Glutamatergic neuron (in vitro differentiated cells): ENCODE measurements at regions not wholly inside any gene's neighbourhood (a gene's known extent, or its start where the extent isn't known, plus 50 kb on each side); places are given as distances from the start of the nearest gene placed in this dataset.

Experiments
- DNase-seq: peaks from one replicate; pipeline ENCODE4 v3.0.0; 2022
- H3K27ac Mint-ChIP-seq: one replicate; pipeline ENCODE4 v1.8.0; 2020; ENCODE audit warnings: mild to moderate bottlenecking, mixed read lengths, inconsistent platforms; ENCODE audit not compliant: unreplicated experiment
- H3K27me3 Mint-ChIP-seq: one replicate; pipeline ENCODE4 v1.8.0; 2020; ENCODE audit warnings: mild to moderate bottlenecking, moderate library complexity, mixed read lengths, inconsistent platforms; ENCODE audit not compliant: unreplicated experiment
- H3K36me3 Mint-ChIP-seq: one replicate; pipeline ENCODE4 v1.8.0; 2020; ENCODE audit warnings: mild to moderate bottlenecking, mixed read lengths, inconsistent platforms; ENCODE audit not compliant: unreplicated experiment
- H3K4me1 Mint-ChIP-seq: one replicate; pipeline ENCODE4 v1.8.0; 2020; ENCODE audit warnings: mild to moderate bottlenecking, low read depth, mixed read lengths, inconsistent platforms; ENCODE audit not compliant: unreplicated experiment
- H3K4me3 Mint-ChIP-seq: one replicate; pipeline ENCODE4 v1.8.0; 2020; ENCODE audit warnings: mild to moderate bottlenecking, mixed read lengths, inconsistent platforms; ENCODE audit not compliant: unreplicated experiment
- H3K9me3 Mint-ChIP-seq: one replicate; pipeline ENCODE4 v1.8.0; 2020; ENCODE audit warnings: mild to moderate bottlenecking, moderate library complexity, mixed read lengths, inconsistent platforms; ENCODE audit not compliant: unreplicated experiment
- CTCF ChIP-seq: fragments of 200-600 bp; sonication (generic); IDR thresholded peaks from one replicate; pipeline ENCODE4 v1.5.0; 2021; ENCODE audit not compliant: partially characterized antibody, unreplicated experiment

GRCh38 chr11:111173221-111173620 lies 72.3 kb upstream of the POU2AF2 start:
- DNase-seq: no peak
- Mint-ChIP-seq H3K27ac (no peak overlapping the region), H3K27me3 (peaks cover 4% of the 10 kb centered on the region), H3K9me3 (no peaks in the 10 kb centered on the region), H3K36me3 (no peaks in the 10 kb centered on the region), H3K4me1 (no peaks in the 10 kb centered on the region), H3K4me3 (no peak overlapping the region)
- no peak for TF ChIP-seq CTCF

GRCh38 chr11:111172321-111172862 lies 73.1 kb upstream of the POU2AF2 start:
- no peak for DNase-seq
- H3K36me3 Mint-ChIP-seq: no peaks in the 10 kb centered on the region
- no peak overlapping the region for H3K27ac Mint-ChIP-seq
- no peaks in the 10 kb centered on the region for H3K4me1 Mint-ChIP-seq
- peaks cover 4% of the 10 kb centered on the region for H3K27me3 Mint-ChIP-seq
- no peaks in the 10 kb centered on the region for H3K9me3 Mint-ChIP-seq
- H3K4me3 Mint-ChIP-seq: no peak overlapping the region
- no peak for TF ChIP-seq CTCF

GRCh38 chr11:111170761-111171379 lies 74.7 kb upstream of the POU2AF2 start:
- Mint-ChIP-seq H3K9me3 (no peaks in the 10 kb centered on the region), H3K36me3 (no peaks in the 10 kb centered on the region), H3K27ac (no peak overlapping the region), H3K27me3 (no peaks in the 10 kb centered on the region), H3K4me3 (no peak overlapping the region), H3K4me1 (no peaks in the 10 kb centered on the region)
- DNase-seq: no peak
- TF ChIP-seq CTCF: no peak

GRCh38 chr11:111169367-111169766 lies 76.2 kb upstream of the POU2AF2 start:
- H3K4me3 Mint-ChIP-seq: no peak overlapping the region
- DNase-seq: no peak
- H3K4me1 Mint-ChIP-seq: no peaks in the 10 kb centered on the region
- no peaks in the 10 kb centered on the region for H3K36me3 Mint-ChIP-seq
- H3K27me3 Mint-ChIP-seq: no peaks in the 10 kb centered on the region
- no peaks in the 10 kb centered on the region for H3K9me3 Mint-ChIP-seq
- no peak overlapping the region for H3K27ac Mint-ChIP-seq
- no peak for TF ChIP-seq CTCF

- Mint-ChIP-seq H3K4me1 (no peaks in the 10 kb centered on the region), H3K27ac (no peak overlapping the region), H3K4me3 (no peak overlapping the region), H3K9me3 (no peaks in the 10 kb centered on the region), H3K27me3 (no peaks in the 10 kb centered on the region), H3K36me3 (no peaks in the 10 kb centered on the region)
- TF ChIP-seq CTCF: no peak
- no peak for DNase-seq
Measured at GRCh38 chr11:111168871-111169270, 76.7 kb upstream of the POU2AF2 start.
